ENCODE measurements at regions not wholly inside any gene's neighbourhood (a gene's known extent, or its start where the extent isn't known, plus 50 kb on each side); places are given as distances from the start of the nearest gene placed in this dataset.

DNA sequence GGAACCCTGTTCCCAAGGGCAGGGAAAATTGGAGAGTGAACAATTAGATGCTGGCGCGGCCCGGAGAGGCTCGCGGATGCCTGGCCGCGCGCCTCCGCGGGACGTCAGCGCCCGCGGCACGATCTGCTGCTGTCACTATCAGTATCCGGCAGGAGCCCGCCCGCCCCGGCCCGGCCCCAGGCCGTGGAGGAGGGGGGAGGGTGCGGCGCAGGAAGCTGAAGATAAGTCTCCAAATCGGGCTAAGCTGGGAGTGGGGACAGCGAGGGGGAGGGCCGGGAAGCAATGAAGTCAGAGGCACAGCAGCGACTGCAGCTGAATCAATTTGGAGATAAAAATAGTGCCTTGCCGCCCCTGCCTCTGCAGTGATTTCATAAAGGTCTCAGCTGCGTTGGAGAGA, 441.5 kb upstream of the KLF12 start (continued):
- TF ChIP-seq ZNF398 (CRISPR knock-in tag; IDR thresholded peaks at IDR 0.05) (no peak), MBD2 (IDR thresholded peaks at IDR 0.05; ENCODE audit: borderline replicate concordance, low read depth) (no peak), GABPB2 (CRISPR knock-in tag; conservative IDR thresholded peaks at IDR 0.05) (no peak), AFF4 (CRISPR knock-in tag; IDR thresholded peaks at IDR 0.05) (no peak), MCM5 (IDR thresholded peaks at IDR 0.05; ENCODE audit: low read depth) (no peak), ZNF174 (CRISPR knock-in tag; IDR thresholded peaks at IDR 0.05) (no peak), FOXM1 (IDR thresholded peaks at IDR 0.05; ENCODE audit: low read depth) (no peak), FOXM1 (CRISPR knock-in tag; IDR thresholded peaks at IDR 0.05; ENCODE audit: low read depth) (no peak), MCM3 (IDR thresholded peaks at IDR 0.05) (no peak), TOE1 (IDR thresholded peaks at IDR 0.05; ENCODE audit: borderline replicate concordance) (no peak), TOE1 (CRISPR knock-in tag; IDR thresholded peaks at IDR 0.05; ENCODE audit: borderline replicate concordance, low read depth) (no peak), ZNF444 (CRISPR knock-in tag; IDR thresholded peaks at IDR 0.05) (peak; percentile 47; the same call in 1 of the 2 replicates), ZNF76 (CRISPR knock-in tag; IDR thresholded peaks at IDR 0.05; ENCODE audit: borderline replicate concordance) (no peak), RNF2 (IDR thresholded peaks at IDR 0.05) (0 out of 2 replicates have a peak, but pooled peaks have one; percentile 26), EHMT2 (IDR thresholded peaks at IDR 0.05) (no peak), POLR2H (tag; IDR thresholded peaks at IDR 0.05; ENCODE audit: low read depth) (no peak), TFAM (CRISPR knock-in tag; conservative IDR thresholded peaks at IDR 0.05) (no peak), TBP (optimal IDR thresholded peaks at IDR 0.05; ENCODE audit: low read depth, low read length) (no peak), KDM5B (IDR thresholded peaks at IDR 0.05; ENCODE audit: insufficient replicate concordance, low read depth, low read length) (no peak), E2F6 (IDR thresholded peaks at IDR 0.05; ENCODE audit: borderline replicate concordance in 1 of 2, extremely low read depth in 1 of 2, insufficient read depth in 1 of 2, insufficient read length in 1 of 2, low read depth in 1 of 2, low read length in 1 of 2, poor library complexity in 1 of 2, severe bottlenecking in 1 of 2) (peak in 1 of 2 experiments; percentile 25), MAZ (CRISPR knock-in tag; conservative IDR thresholded peaks at IDR 0.05 in 1 of 2, IDR thresholded peaks at IDR 0.05 in 1 of 2) (peak; percentile 43 to 73; a peak in 3 of 4 replicates), SUPT5H (IDR thresholded peaks at IDR 0.05) (no peak)
- TF ChIP-seq, protein P1, sequence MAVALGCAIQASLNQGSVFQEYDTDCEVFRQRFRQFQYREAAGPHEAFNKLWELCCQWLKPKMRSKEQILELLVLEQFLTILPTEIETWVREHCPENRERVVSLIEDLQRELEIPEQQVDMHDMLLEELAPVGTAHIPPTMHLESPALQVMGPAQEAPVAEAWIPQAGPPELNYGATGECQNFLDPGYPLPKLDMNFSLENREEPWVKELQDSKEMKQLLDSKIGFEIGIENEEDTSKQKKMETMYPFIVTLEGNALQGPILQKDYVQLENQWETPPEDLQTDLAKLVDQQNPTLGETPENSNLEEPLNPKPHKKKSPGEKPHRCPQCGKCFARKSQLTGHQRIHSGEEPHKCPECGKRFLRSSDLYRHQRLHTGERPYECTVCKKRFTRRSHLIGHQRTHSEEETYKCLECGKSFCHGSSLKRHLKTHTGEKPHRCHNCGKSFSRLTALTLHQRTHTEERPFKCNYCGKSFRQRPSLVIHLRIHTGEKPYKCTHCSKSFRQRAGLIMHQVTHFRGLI (CRISPR knock-in tag; IDR thresholded peaks at IDR 0.05), result no peak

All from K562 (cell line).